ENCODE measurements at regions not wholly inside any gene's neighbourhood (a gene's known extent, or its start where the extent isn't known, plus 50 kb on each side); places are given as distances from the start of the nearest gene placed in this dataset.

GRCh38 chr6:167581637-167582036, 245.1 kb upstream of the AFDN start:
- no peak for FAIRE-seq
- WGBS (ENCODE audit: missing lambda C conversion rate): 74% methylated on average over 3 of the region's 6 CpGs

GRCh38 chr6:167583412-167583811, 243.3 kb upstream of the AFDN start:
- Histone ChIP-seq H3K4me3 (no peak overlapping the region), H3K4me2 (no peak overlapping the region), H3K9me3 (no peaks in the 10 kb centered on the region), H3K4me1 (no peaks in the 10 kb centered on the region), H3K27ac (no peak overlapping the region)
- TF ChIP-seq ELK1 (IDR thresholded peaks at IDR 0.05; ENCODE audit: low read depth, low read length) (no peak), NPAS2 (CRISPR knock-in tag; IDR thresholded peaks at IDR 0.05; ENCODE audit: borderline replicate concordance) (no peak), MAFK (IDR thresholded peaks at IDR 0.05; ENCODE audit: partially characterized antibody) (no peak)
- ATAC-seq (no peak), DNase-seq (ENCODE audit: low read depth in 1 of 2, low spot score in 1 of 2) (no peak), FAIRE-seq (no peak)
- WGBS (ENCODE audit: missing lambda C conversion rate): 38% methylated on average over 2 of the region's 2 CpGs
- CTCF ChIA-PET: no interaction called here
- POLR2A ChIA-PET: no interaction called here

More at GRCh38 chr6:167581637-167582036, 245.1 kb upstream of the AFDN start:
- ChIA-PET CTCF (no interaction called here), POLR2A (no interaction called here)
- TF ChIP-seq ZSCAN20 (CRISPR knock-in tag; IDR thresholded peaks at IDR 0.05) (no peak), REST (IDR thresholded peaks at IDR 0.05) (no peak), RNF2 (IDR thresholded peaks at IDR 0.05; ENCODE audit: borderline replicate concordance, low read depth) (no peak), ZFP36 (IDR thresholded peaks at IDR 0.05; ENCODE audit: borderline replicate concordance, partially characterized antibody) (no peak), MAX (IDR thresholded peaks at IDR 0.05) (no peak), NR3C1 (IDR thresholded peaks at IDR 0.05) (no peak), JUN (IDR thresholded peaks at IDR 0.05) (no peak), ZC3H11A (IDR thresholded peaks at IDR 0.05) (no peak), POLR2A (IDR thresholded peaks at IDR 0.05; ENCODE audit: low read length) (no peak), EP300 (IDR thresholded peaks at IDR 0.05) (no peak)
- no peak overlapping the region for H3K4me2 ChIP-seq
- H3K4me3 ChIP-seq: no peak overlapping the region
- no peak overlapping the region for H3K27ac ChIP-seq
- H3K9me3 ChIP-seq: no peaks in the 10 kb centered on the region
- DNase-seq (ENCODE audit: low read depth in 1 of 2, low spot score in 1 of 2) (no peak), ATAC-seq (no peak)
- H3K4me1 ChIP-seq: no peaks in the 10 kb centered on the region

- ChIA-PET CTCF (no interaction called here), POLR2A (no interaction called here)
- H3K9me3 ChIP-seq: no peaks in the 10 kb centered on the region
- FAIRE-seq (no peak), ATAC-seq (peak; percentile 57 to 70; a peak in 4 of 6 replicates), DNase-seq (ENCODE audit: low read depth in 1 of 2, low spot score in 1 of 2) (no peak)
- no peak for TF ChIP-seq REST (IDR thresholded peaks at IDR 0.05)
- H3K4me1 ChIP-seq: no peaks in the 10 kb centered on the region
- H3K4me3 ChIP-seq: no peak overlapping the region
- H3K4me2 ChIP-seq: no peak overlapping the region
- no peak overlapping the region for H3K27ac ChIP-seq
- 54% methylated on average over 10 of the region's 20 CpGs for WGBS (ENCODE audit: missing lambda C conversion rate)
These were observed 238.4 kb upstream of the AFDN start for GRCh38 chr6:167588181-167588919.

All from A549 (cell line).